Neural cell (in vitro differentiated cells): ENCODE measurements at regions not wholly inside any gene's neighbourhood (a gene's known extent, or its start where the extent isn't known, plus 50 kb on each side); places are given as distances from the start of the nearest gene placed in this dataset.

ENCODE experiments used
- EP300 ChIP-seq: fragments of 450-650 bp; conservative IDR thresholded peaks from 2 replicates; pipeline ENCODE4 v1.6.1; 2014; ENCODE audit warnings: antibody characterized with exemption, mild to moderate bottlenecking, moderate library complexity; ENCODE audit not compliant: poor library complexity, severe bottlenecking
- EZH2 ChIP-seq: fragments of 200-600, 300-800 bp; shearing (Covaris generic), sonication (generic); IDR thresholded peaks from 2 replicates; pipeline ENCODE4 v1.6.1; 2014; ENCODE audit warnings: antibody characterized with exemption, low read length, borderline replicate concordance, mild to moderate bottlenecking; ENCODE audit not compliant: insufficient read depth, poor library complexity, severe bottlenecking
- MXI1 ChIP-seq: fragments of 450-650 bp; conservative IDR thresholded peaks from 2 replicates; pipeline ENCODE4 v1.6.1; 2014; ENCODE audit warnings: antibody characterized with exemption, mild to moderate bottlenecking; ENCODE audit not compliant: poor library complexity, severe bottlenecking
- POLR2AphosphoS5 ChIP-seq: IDR thresholded peaks from 2 replicates; pipeline ENCODE4 v1.6.1; 2012
- RAD21 ChIP-seq: fragments of 450-650 bp; conservative IDR thresholded peaks from 2 replicates; pipeline ENCODE4 v1.6.1; 2014; ENCODE audit warnings: antibody characterized with exemption, mild to moderate bottlenecking, moderate library complexity
- SMC3 ChIP-seq: fragments of 450-650 bp; conservative IDR thresholded peaks from 2 replicates; pipeline ENCODE4 v1.6.1; 2014; ENCODE audit warnings: antibody characterized with exemption, mild to moderate bottlenecking, moderate library complexity; ENCODE audit not compliant: poor library complexity
- TAF1 ChIP-seq: IDR thresholded peaks from 2 replicates; pipeline ENCODE4 v1.6.1; 2012; ENCODE audit warnings: low read depth
- TF ChIP-seq, protein P1 (sequence below): fragments of 450-650 bp; IDR thresholded peaks from 2 replicates; pipeline ENCODE4 v1.5.1; 2014; ENCODE audit warnings: antibody characterized with exemption, mild to moderate bottlenecking, moderate library complexity; ENCODE audit not compliant: poor library complexity, severe bottlenecking
- TF ChIP-seq, protein P2 (sequence below): IDR thresholded peaks from 2 replicates; pipeline ENCODE4 v1.6.1; 2012; ENCODE audit warnings: borderline replicate concordance

GRCh38 chr1:94694226-94694915 is 125.8 kb upstream of the SLC44A3 start:
- TF ChIP-seq, protein P1, sequence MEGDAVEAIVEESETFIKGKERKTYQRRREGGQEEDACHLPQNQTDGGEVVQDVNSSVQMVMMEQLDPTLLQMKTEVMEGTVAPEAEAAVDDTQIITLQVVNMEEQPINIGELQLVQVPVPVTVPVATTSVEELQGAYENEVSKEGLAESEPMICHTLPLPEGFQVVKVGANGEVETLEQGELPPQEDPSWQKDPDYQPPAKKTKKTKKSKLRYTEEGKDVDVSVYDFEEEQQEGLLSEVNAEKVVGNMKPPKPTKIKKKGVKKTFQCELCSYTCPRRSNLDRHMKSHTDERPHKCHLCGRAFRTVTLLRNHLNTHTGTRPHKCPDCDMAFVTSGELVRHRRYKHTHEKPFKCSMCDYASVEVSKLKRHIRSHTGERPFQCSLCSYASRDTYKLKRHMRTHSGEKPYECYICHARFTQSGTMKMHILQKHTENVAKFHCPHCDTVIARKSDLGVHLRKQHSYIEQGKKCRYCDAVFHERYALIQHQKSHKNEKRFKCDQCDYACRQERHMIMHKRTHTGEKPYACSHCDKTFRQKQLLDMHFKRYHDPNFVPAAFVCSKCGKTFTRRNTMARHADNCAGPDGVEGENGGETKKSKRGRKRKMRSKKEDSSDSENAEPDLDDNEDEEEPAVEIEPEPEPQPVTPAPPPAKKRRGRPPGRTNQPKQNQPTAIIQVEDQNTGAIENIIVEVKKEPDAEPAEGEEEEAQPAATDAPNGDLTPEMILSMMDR: no peak
- TF ChIP-seq POLR2AphosphoS5: no peak
- no peak for TF ChIP-seq TAF1
- TF ChIP-seq EZH2: no peak
- TF ChIP-seq, protein P2, sequence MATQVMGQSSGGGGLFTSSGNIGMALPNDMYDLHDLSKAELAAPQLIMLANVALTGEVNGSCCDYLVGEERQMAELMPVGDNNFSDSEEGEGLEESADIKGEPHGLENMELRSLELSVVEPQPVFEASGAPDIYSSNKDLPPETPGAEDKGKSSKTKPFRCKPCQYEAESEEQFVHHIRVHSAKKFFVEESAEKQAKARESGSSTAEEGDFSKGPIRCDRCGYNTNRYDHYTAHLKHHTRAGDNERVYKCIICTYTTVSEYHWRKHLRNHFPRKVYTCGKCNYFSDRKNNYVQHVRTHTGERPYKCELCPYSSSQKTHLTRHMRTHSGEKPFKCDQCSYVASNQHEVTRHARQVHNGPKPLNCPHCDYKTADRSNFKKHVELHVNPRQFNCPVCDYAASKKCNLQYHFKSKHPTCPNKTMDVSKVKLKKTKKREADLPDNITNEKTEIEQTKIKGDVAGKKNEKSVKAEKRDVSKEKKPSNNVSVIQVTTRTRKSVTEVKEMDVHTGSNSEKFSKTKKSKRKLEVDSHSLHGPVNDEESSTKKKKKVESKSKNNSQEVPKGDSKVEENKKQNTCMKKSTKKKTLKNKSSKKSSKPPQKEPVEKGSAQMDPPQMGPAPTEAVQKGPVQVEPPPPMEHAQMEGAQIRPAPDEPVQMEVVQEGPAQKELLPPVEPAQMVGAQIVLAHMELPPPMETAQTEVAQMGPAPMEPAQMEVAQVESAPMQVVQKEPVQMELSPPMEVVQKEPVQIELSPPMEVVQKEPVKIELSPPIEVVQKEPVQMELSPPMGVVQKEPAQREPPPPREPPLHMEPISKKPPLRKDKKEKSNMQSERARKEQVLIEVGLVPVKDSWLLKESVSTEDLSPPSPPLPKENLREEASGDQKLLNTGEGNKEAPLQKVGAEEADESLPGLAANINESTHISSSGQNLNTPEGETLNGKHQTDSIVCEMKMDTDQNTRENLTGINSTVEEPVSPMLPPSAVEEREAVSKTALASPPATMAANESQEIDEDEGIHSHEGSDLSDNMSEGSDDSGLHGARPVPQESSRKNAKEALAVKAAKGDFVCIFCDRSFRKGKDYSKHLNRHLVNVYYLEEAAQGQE: no peak
- TF ChIP-seq EP300: no peak
- no peak for TF ChIP-seq RAD21
- TF ChIP-seq SMC3: no peak
- no peak for TF ChIP-seq MXI1
